ENCODE measurements at regions not wholly inside any gene's neighbourhood (a gene's known extent, or its start where the extent isn't known, plus 50 kb on each side); places are given as distances from the start of the nearest gene placed in this dataset.

DNA sequence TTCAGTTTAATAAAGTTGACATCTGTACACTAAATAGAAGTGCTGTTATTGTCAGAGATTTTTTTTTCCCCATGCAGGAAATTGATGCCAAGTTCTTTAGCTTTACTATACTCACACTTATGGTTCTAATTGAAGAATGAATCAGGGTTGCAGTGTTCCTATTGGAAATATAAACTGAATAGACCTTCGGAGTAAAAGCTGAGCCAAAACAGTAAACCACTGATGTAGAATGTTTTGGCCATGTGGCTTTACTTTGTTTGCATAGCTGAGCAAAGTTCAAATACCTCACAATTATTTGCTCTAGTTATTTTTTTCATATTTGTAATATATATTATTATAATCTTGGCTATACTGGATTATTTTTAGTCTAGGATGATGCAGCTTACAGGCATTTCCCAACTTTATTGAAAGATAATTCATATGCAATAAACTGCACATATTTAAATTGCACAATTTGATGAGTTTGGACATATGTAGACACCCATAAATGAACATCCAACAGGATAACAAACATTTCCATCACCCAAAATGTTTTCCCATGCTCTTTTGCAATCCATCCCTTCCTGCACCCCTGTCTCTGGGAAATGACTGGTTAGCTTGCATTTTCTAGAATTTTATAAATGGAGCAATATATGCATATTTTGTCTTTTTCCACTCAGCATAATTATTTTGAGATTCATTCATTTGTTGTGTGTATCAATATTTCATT, 105.8 kb upstream of the NOX3 start:
- WGBS: 48% methylated on average over 1 of the region's 1 CpG
- Histone ChIP-seq H3K36me3 (no peaks in the 10 kb centered on the region), H3K4me3 (no peak overlapping the region), H3K27ac (replicated peaks in 1 of 4) (no peak overlapping the region), H3K9me3 (no peaks in the 10 kb centered on the region), H3K4me1 (no peaks in the 10 kb centered on the region), H3K27me3 (no peaks in the 10 kb centered on the region)
- DNase-seq (ENCODE audit: extremely low spot score): no peak
- no peak for TF ChIP-seq POLR2AphosphoS5 (IDR thresholded peaks at IDR 0.05)
- TF ChIP-seq, protein P1, sequence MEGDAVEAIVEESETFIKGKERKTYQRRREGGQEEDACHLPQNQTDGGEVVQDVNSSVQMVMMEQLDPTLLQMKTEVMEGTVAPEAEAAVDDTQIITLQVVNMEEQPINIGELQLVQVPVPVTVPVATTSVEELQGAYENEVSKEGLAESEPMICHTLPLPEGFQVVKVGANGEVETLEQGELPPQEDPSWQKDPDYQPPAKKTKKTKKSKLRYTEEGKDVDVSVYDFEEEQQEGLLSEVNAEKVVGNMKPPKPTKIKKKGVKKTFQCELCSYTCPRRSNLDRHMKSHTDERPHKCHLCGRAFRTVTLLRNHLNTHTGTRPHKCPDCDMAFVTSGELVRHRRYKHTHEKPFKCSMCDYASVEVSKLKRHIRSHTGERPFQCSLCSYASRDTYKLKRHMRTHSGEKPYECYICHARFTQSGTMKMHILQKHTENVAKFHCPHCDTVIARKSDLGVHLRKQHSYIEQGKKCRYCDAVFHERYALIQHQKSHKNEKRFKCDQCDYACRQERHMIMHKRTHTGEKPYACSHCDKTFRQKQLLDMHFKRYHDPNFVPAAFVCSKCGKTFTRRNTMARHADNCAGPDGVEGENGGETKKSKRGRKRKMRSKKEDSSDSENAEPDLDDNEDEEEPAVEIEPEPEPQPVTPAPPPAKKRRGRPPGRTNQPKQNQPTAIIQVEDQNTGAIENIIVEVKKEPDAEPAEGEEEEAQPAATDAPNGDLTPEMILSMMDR (IDR thresholded peaks at IDR 0.05): no peak
- TF ChIP-seq EP300 (IDR thresholded peaks at IDR 0.05): no peak
- no peak for TF ChIP-seq POLR2A (IDR thresholded peaks at IDR 0.05; ENCODE audit: low read depth)
- intact Hi-C loops (cut with DNase I): no loop called here

DNA sequence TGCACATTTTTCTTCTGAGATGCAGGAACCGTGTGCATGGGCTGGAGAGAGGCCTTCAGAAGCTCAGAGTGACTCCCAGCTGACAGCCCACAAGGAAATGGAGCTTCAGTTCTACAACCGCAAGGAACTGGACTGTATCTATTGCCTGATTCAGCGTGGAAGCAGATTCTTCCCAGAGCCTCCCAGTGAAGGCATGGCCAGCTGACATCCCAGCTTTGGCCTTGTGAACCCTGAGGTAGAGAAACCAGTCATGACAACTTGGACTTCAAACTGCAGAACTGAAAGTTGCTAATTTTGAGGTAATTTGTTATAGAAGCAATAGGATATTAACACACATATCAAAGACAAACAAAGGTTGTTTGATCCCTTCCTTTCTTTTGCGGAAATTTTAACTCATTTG, 94.3 kb upstream of the NOX3 start:
- Histone ChIP-seq H3K36me3 (no peaks in the 10 kb centered on the region), H3K9me3 (no peaks in the 10 kb centered on the region), H3K27me3 (no peaks in the 10 kb centered on the region), H3K4me3 (no peak overlapping the region), H3K4me1 (no peaks in the 10 kb centered on the region), H3K27ac (replicated peaks in 1 of 4) (no peak overlapping the region)
- intact Hi-C loops (cut with DNase I): no loop called here
- 90% methylated on average over 4 of the region's 4 CpGs for WGBS
- TF ChIP-seq POLR2A (IDR thresholded peaks at IDR 0.05; ENCODE audit: low read depth): no peak
- TF ChIP-seq EP300 (IDR thresholded peaks at IDR 0.05): no peak
- no peak for TF ChIP-seq POLR2AphosphoS5 (IDR thresholded peaks at IDR 0.05)
- TF ChIP-seq, protein P1 (IDR thresholded peaks at IDR 0.05): no peak
- DNase-seq (ENCODE audit: extremely low spot score): no peak

DNA sequence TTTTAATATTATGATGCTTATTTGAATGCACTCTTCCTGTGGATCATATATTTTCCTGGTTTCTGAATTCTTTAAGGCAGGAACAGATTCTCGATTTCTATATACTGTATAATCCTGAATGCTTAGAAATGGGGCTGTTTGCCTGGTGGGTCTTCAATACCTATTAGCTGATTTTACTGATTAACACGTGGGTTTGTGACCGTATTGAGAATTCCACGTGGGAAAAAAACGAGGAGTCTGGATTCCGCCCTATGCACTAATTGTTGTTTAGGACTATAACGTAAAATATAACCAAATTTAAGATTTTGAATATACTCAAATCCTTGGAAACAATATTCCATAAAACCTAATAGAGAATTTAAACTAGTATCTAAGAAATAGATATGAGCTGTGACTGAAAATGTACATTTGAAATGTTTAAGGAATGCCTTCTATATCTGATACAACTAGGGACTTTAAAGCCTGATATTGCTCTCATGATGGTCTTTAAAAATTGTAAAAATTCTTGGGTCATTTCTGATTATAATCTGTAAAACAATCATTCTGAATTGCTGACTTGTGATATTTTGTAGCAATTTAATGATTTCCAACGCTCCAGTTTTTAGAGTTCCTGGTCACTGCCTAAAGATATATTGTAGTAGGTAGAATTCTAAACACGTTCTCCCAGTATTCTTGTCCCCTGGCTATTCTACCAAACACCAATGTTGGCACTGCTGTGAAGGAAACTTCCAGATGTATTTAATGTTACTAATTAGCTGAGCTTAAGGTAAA, 93.6 kb upstream of the NOX3 start:
- Histone ChIP-seq H3K27ac (replicated peaks in 1 of 4) (no peak overlapping the region), H3K9me3 (no peaks in the 10 kb centered on the region), H3K4me3 (no peak overlapping the region), H3K4me1 (no peaks in the 10 kb centered on the region), H3K36me3 (no peaks in the 10 kb centered on the region), H3K27me3 (no peaks in the 10 kb centered on the region)
- DNase-seq (ENCODE audit: extremely low spot score): no peak
- intact Hi-C loops (cut with DNase I): no loop called here
- 96% methylated on average over 9 of the region's 9 CpGs for WGBS
- TF ChIP-seq EP300 (IDR thresholded peaks at IDR 0.05) (no peak), POLR2AphosphoS5 (IDR thresholded peaks at IDR 0.05) (no peak), POLR2A (IDR thresholded peaks at IDR 0.05; ENCODE audit: low read depth) (no peak)
- TF ChIP-seq, protein P1 (IDR thresholded peaks at IDR 0.05): no peak

DNA sequence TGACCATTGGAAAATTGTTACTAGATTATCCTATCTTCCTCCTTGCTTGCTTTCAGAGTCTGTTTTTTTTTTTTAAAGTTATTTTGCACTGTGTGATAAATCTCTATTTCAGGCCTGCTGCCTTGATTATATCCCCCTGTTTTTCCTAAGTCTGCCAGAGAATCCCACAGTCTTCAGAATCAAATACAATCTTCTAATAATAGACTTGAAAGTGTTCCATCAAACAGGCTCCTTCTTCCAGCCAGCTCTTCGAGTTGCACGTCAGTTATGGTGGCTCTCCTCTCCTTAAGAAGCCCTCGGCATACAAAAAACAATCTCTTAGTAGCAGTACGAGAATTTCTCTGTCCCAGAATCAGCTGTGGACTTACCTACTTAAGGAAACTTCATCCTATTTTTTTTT, 92.9 kb upstream of the NOX3 start:
- no peaks in the 10 kb centered on the region for H3K9me3 ChIP-seq
- intact Hi-C loops (cut with DNase I): no loop called here
- TF ChIP-seq POLR2AphosphoS5 (IDR thresholded peaks at IDR 0.05) (no peak), EP300 (IDR thresholded peaks at IDR 0.05) (no peak), POLR2A (IDR thresholded peaks at IDR 0.05; ENCODE audit: low read depth) (no peak)
- TF ChIP-seq, protein P1 (IDR thresholded peaks at IDR 0.05): no peak
- H3K27ac ChIP-seq (replicated peaks in 1 of 4): no peak overlapping the region
- no peaks in the 10 kb centered on the region for H3K27me3 ChIP-seq
- no peaks in the 10 kb centered on the region for H3K36me3 ChIP-seq
- 51% methylated on average over 4 of the region's 4 CpGs for WGBS
- no peak for DNase-seq (ENCODE audit: extremely low spot score)
- no peaks in the 10 kb centered on the region for H3K4me1 ChIP-seq
- H3K4me3 ChIP-seq: no peak overlapping the region

Data from esophagus muscularis mucosa (tissue), 4 donors.